HFFc6 (cell line): ENCODE measurements at regions not wholly inside any gene's neighbourhood (a gene's known extent, or its start where the extent isn't known, plus 50 kb on each side); places are given as distances from the start of the nearest gene placed in this dataset.
"Not testable (repeated sequence)": the region's sequence is repeated elsewhere in the genome, so short reads cannot be mapped to it uniquely, and the experiment has no call there.

ENCODE experiments used
- DNase-seq: peaks from one replicate; pipeline ENCODE4 v3.0.0-alpha.2; 2018
- H3K27ac Mint-ChIP-seq: 2 replicates; pipeline ENCODE4 v1.8.0; 2020; ENCODE audit warnings: mild to moderate bottlenecking, mixed read lengths
- H3K27me3 Mint-ChIP-seq: 2 replicates; pipeline ENCODE4 v1.8.0; 2021; ENCODE audit warnings: mild to moderate bottlenecking, moderate library complexity, mixed read lengths; ENCODE audit not compliant: insufficient read depth
- H3K36me3 Mint-ChIP-seq: 2 replicates; pipeline ENCODE4 v1.8.0; 2021; ENCODE audit warnings: low read depth, mixed read lengths
- H3K4me1 Mint-ChIP-seq: 2 replicates; pipeline ENCODE4 v1.8.0; 2020; ENCODE audit warnings: low read depth, mixed read lengths
- H3K4me3 Mint-ChIP-seq: 2 replicates; pipeline ENCODE4 v1.8.0; 2020; ENCODE audit warnings: mild to moderate bottlenecking, moderate library complexity, mixed read lengths
- H3K9me3 Mint-ChIP-seq: 2 replicates; pipeline ENCODE4 v1.8.0; 2020; ENCODE audit warnings: mild to moderate bottlenecking, mixed read lengths
- TF ChIP-seq, protein P1 (sequence below): fragments of 200-600 bp; sonication (generic); IDR thresholded peaks from 2 replicates; pipeline ENCODE4 v1.5.0; 2021; ENCODE audit warnings: antibody characterized with exemption, mild to moderate bottlenecking

DNA sequence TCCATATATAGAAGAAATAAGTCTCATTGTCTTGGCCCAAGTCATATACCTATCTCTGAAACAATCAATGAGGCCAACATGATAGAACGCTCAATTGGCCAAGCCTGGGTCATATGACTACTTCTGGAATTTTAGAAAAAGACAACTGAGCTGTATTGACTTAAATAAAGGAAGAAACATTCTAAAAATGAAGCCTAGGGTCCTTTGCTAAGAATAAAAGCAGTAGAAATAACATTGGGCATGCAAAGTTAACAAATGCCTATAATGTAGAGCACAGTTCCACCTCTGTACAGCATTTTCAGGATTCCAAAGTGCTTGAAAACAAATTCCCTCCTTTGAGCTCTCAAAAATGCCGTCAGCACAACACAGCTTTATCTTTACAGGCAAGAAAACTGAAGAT, 391.8 kb downstream of the PRELID2 start:
- peaks cover 13% of the 10 kb centered on the region for H3K9me3 Mint-ChIP-seq
- DNase-seq = no peak
- H3K4me1 Mint-ChIP-seq = no peaks in the 10 kb centered on the region
- TF ChIP-seq, protein P1, sequence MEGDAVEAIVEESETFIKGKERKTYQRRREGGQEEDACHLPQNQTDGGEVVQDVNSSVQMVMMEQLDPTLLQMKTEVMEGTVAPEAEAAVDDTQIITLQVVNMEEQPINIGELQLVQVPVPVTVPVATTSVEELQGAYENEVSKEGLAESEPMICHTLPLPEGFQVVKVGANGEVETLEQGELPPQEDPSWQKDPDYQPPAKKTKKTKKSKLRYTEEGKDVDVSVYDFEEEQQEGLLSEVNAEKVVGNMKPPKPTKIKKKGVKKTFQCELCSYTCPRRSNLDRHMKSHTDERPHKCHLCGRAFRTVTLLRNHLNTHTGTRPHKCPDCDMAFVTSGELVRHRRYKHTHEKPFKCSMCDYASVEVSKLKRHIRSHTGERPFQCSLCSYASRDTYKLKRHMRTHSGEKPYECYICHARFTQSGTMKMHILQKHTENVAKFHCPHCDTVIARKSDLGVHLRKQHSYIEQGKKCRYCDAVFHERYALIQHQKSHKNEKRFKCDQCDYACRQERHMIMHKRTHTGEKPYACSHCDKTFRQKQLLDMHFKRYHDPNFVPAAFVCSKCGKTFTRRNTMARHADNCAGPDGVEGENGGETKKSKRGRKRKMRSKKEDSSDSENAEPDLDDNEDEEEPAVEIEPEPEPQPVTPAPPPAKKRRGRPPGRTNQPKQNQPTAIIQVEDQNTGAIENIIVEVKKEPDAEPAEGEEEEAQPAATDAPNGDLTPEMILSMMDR = no peak
- H3K27me3 Mint-ChIP-seq = no peaks in the 10 kb centered on the region; the same call in 1 of the 2 replicates
- H3K4me3 Mint-ChIP-seq = no peak overlapping the region
- H3K36me3 Mint-ChIP-seq = peaks cover 13% of the 10 kb centered on the region
- H3K27ac Mint-ChIP-seq = no peak overlapping the region

DNA sequence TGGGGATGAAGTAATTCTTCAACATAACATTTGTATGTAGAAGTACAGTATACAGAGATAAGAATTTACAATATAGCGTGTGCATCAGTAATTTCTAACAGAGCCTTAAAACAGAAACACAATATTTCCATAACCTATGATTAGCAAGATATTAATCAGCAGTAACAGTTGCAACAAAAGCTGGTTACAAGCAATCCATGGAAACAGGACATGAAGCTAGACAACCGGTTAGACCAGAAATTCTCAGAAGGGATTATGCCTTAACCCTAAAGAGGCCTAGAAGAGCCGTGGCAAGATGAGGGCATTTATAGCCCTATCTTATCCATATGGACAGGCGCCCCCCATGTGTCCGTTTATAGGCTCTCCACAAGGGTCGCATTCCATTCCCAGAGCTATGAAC, 392.5 kb downstream of the PRELID2 start:
- H3K36me3 Mint-ChIP-seq = peaks cover 20% of the 10 kb centered on the region
- peaks cover 20% of the 10 kb centered on the region for H3K9me3 Mint-ChIP-seq
- H3K4me1 Mint-ChIP-seq, H3K4me3 Mint-ChIP-seq, H3K27ac Mint-ChIP-seq, DNase-seq, H3K27me3 Mint-ChIP-seq: not testable (repeated sequence)

DNA sequence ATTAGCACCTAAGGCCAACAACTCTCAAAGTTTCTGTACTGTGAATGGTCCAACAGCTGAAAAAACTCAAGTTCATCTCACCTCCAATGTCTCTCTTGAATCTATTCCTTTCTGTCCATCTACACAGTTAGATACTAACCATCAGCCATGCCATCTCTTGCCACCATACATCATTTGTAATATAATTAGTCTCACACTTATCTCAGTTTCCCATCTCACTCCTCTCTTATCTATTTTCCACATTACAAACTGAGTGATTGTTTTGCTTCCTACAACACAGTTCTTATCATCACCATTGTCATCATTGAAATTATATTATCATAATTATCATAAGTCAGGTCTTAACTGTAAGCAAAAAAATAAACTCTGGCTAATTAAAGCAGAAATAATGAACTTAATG, 393.9 kb downstream of the PRELID2 start:
- TF ChIP-seq, protein P1 = no peak
- DNase-seq = no peak
- H3K4me3 Mint-ChIP-seq = no peak overlapping the region
- H3K27ac Mint-ChIP-seq = no peak overlapping the region
- no peaks in the 10 kb centered on the region; the same call in 1 of the 2 replicates for H3K27me3 Mint-ChIP-seq
- peaks cover 33% of the 10 kb centered on the region for H3K9me3 Mint-ChIP-seq
- peaks cover 34% of the 10 kb centered on the region for H3K36me3 Mint-ChIP-seq
- H3K4me1 Mint-ChIP-seq = no peaks in the 10 kb centered on the region

DNA sequence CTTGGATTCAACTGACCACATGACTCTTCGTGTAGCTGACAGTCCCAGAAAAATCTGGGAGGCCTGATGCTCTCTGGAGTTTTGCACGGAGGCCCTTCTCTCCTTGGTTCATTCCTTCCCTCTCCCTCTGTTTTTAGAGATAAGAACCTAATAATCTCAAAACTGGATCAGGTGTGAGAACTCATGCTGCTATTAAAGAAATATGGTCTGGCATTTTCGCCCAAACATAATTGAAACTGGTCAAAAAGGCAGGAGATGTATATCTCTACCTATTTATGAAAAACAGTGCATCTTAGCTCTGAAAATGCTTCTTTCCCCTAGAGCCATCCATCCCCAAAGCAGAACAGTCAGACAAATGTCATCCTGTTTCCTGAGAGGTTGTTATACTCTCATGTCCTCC, 397.5 kb downstream of the PRELID2 start:
- Mint-ChIP-seq H3K27ac (no peak overlapping the region), H3K4me3 (no peak overlapping the region), H3K27me3 (no peaks in the 10 kb centered on the region; the same call in 1 of the 2 replicates), H3K4me1 (peaks cover 20% of the 10 kb centered on the region), H3K36me3 (peaks cover 44% of the 10 kb centered on the region), H3K9me3 (peaks cover 41% of the 10 kb centered on the region)
- no peak for DNase-seq
- TF ChIP-seq, protein P1 = no peak

DNA sequence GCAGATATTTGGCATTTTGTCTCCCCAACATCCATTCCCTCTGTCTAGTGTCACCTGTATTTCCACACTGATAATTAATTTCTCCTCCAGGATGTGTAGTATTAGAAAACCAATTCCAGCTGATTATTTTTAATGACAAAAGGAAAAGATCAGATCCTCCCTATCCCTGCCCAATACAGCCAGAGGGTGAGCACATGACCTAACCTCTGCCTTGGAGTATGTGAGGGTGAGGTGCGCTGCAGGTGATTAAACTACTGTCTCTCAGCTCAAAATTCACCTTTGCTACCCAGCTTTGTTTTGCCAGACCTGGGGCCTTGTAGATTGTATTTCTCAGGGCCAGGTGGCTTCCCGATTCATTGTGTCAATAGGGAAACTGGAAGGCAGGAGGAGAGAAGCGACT, 402.1 kb downstream of the PRELID2 start:
- Mint-ChIP-seq H3K4me1 (peaks cover 20% of the 10 kb centered on the region), H3K27me3 (no peaks in the 10 kb centered on the region)

DNA sequence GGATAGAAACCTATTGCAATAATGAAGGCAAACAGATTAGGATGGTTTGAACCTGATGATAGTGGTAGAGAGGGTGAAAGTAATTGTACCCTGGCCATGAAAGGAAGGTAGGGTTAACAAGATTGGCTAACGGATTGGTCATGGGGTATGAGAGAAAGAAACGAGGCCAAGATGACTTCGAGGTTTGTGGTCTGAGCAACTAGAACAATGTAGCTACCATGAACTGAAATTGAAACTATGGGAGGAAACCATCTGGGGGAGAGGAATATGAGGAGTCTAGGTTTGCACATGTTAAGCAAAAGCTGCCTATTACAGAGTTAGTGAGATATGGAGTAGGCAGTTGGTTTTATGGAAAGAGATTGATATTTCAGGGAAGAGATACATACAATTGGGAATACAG, 406.0 kb downstream of the PRELID2 start:
- H3K36me3 Mint-ChIP-seq = peaks cover 9% of the 10 kb centered on the region; the same call in 1 of the 2 replicates

More for the DNA sequence above, 402.1 kb downstream of the PRELID2 start:
- TF ChIP-seq, protein P1 = no peak
- H3K36me3 Mint-ChIP-seq = peaks cover 28% of the 10 kb centered on the region
- H3K9me3 Mint-ChIP-seq = peaks cover 25% of the 10 kb centered on the region
- no peak overlapping the region for H3K27ac Mint-ChIP-seq
- DNase-seq = no peak
- H3K4me3 Mint-ChIP-seq = no peak overlapping the region

More for the DNA sequence above, 406.0 kb downstream of the PRELID2 start:
- Mint-ChIP-seq H3K27ac (no peak overlapping the region), H3K4me1 (peaks cover 9% of the 10 kb centered on the region), H3K4me3 (no peak overlapping the region), H3K27me3 (no peaks in the 10 kb centered on the region), H3K9me3 (peaks cover 10% of the 10 kb centered on the region; the same call in 1 of the 2 replicates)
- TF ChIP-seq, protein P1 = no peak
- no peak for DNase-seq
